Fibroblast of skin of left quadriceps (primary cell): ENCODE measurements at regions not wholly inside any gene's neighbourhood (a gene's known extent, or its start where the extent isn't known, plus 50 kb on each side); places are given as distances from the start of the nearest gene placed in this dataset.
A peak's percentile ranks its signal among the peaks of the same experiment; 100 is the strongest.

Experiments
- DNase-seq, 2 experiments: peaks; one replicate each; pipeline ENCODE4 v3.0.0-alpha.2; 2013; ENCODE audit warnings: low read depth in 2 of 2

- DNase-seq = no peak
Observed at GRCh38 chr15:31869686-31870307, 160.5 kb upstream of the CHRNA7 start.

GRCh38 chr15:31870328-31871165, 159.8 kb upstream of the CHRNA7 start, which contains the start of gene OTUD7A:
OTUD7A (minus strand) TSS chr15:31870673.
- peak; percentile 52 to 61 for DNase-seq

- DNase-seq = no peak
Observed at GRCh38 chr15:31871166-31871886, 159.0 kb upstream of the CHRNA7 start.

- DNase-seq = no peak
Observed at GRCh38 chr15:31871887-31872281, 158.4 kb upstream of the CHRNA7 start.

- no peak for DNase-seq
Observed at GRCh38 chr15:31887246-31887645, 143.1 kb upstream of the CHRNA7 start.

GRCh38 chr15:31892513-31892912, 137.8 kb upstream of the CHRNA7 start:
- DNase-seq = no peak

GRCh38 chr15:31893780-31894179, 136.5 kb upstream of the CHRNA7 start:
- no peak for DNase-seq

- DNase-seq = no peak
Observed at GRCh38 chr15:31897746-31898145, 132.6 kb upstream of the CHRNA7 start.

GRCh38 chr15:31901501-31901900, 128.8 kb upstream of the CHRNA7 start:
- DNase-seq = no peak

GRCh38 chr15:31905054-31905453, 125.3 kb upstream of the CHRNA7 start:
- no peak for DNase-seq

GRCh38 chr15:31925541-31925940, 104.8 kb upstream of the CHRNA7 start:
- DNase-seq = no peak

- DNase-seq = no peak
Observed at GRCh38 chr15:31930967-31931366, 99.3 kb upstream of the CHRNA7 start.

- DNase-seq = peak; percentile 79 to 80
Observed at GRCh38 chr15:31932576-31932975, 97.7 kb upstream of the CHRNA7 start.

GRCh38 chr15:31934821-31935220, 95.5 kb upstream of the CHRNA7 start:
- DNase-seq = peak; percentile 36 to 38

- DNase-seq = peak in 1 of 2 experiments; percentile 30
Observed at GRCh38 chr15:31953478-31953877, 76.8 kb upstream of the CHRNA7 start.

GRCh38 chr15:31954374-31955172, 75.7 kb upstream of the CHRNA7 start:
- no peak for DNase-seq

- no peak for DNase-seq
Observed at GRCh38 chr15:31955734-31956133, 74.6 kb upstream of the CHRNA7 start.

GRCh38 chr15:31957581-31957980, 72.7 kb upstream of the CHRNA7 start:
- DNase-seq = peak; percentile 73 to 75

- DNase-seq = no peak
Observed at GRCh38 chr15:31964586-31965307, 65.6 kb upstream of the CHRNA7 start.

- no peak for DNase-seq
Observed at GRCh38 chr15:31970007-31970406, 60.3 kb upstream of the CHRNA7 start.

GRCh38 chr15:31973197-31973596, 57.1 kb upstream of the CHRNA7 start:
- no peak for DNase-seq
